HG02852 (cell line): ENCODE measurements at regions not wholly inside any gene's neighbourhood (a gene's known extent, or its start where the extent isn't known, plus 50 kb on each side); places are given as distances from the start of the nearest gene placed in this dataset.
"Not testable (repeated sequence)": the region's sequence is repeated elsewhere in the genome, so short reads cannot be mapped to it uniquely, and the experiment has no call there.

Source experiments
- ATAC-seq: cut with Tn5 transposase; IDR thresholded peaks from one replicate; pipeline ENCODE4 v1.9.1; 2021; ENCODE audit warnings: mild to moderate bottlenecking, moderate library complexity; ENCODE audit not compliant: unreplicated experiment

GRCh38 chr5:99621772-99622681, 693.2 kb upstream of the CHD1 start:
- no peak for ATAC-seq

- no peak for ATAC-seq
Observed at GRCh38 chr5:99617335-99617734, 688.5 kb upstream of the CHD1 start.

GRCh38 chr5:99614888-99615287, 686.1 kb upstream of the CHD1 start:
- ATAC-seq, result no peak

- ATAC-seq, result no peak
Observed at GRCh38 chr5:99607124-99607523, 678.3 kb upstream of the CHD1 start.

GRCh38 chr5:99605904-99606303, 677.1 kb upstream of the CHD1 start:
- no peak for ATAC-seq

GRCh38 chr5:99600952-99601351, 672.1 kb upstream of the CHD1 start:
- ATAC-seq, result no peak

GRCh38 chr5:99590806-99591205, 662.0 kb upstream of the CHD1 start:
- ATAC-seq, result no peak

- ATAC-seq, result no peak
Observed at GRCh38 chr5:99589424-99589823, 660.6 kb upstream of the CHD1 start.

GRCh38 chr5:99587983-99588382, 659.2 kb upstream of the CHD1 start:
- ATAC-seq, result no peak

GRCh38 chr5:99586878-99587277, 658.1 kb upstream of the CHD1 start:
- ATAC-seq, result no peak

- not testable (repeated sequence) for ATAC-seq
Observed at GRCh38 chr5:99581204-99581603, 652.4 kb upstream of the CHD1 start.

- ATAC-seq, result not testable (repeated sequence)
Observed at GRCh38 chr5:99562937-99563627, 634.3 kb upstream of the CHD1 start.

GRCh38 chr5:99553211-99553810, 624.5 kb upstream of the CHD1 start:
- ATAC-seq, result no peak

- no peak for ATAC-seq
Observed at GRCh38 chr5:99544356-99544755, 615.5 kb upstream of the CHD1 start.

- no peak for ATAC-seq
Observed at GRCh38 chr5:99543841-99544240, 615.0 kb upstream of the CHD1 start.

- ATAC-seq, result not testable (repeated sequence)
Observed at GRCh38 chr5:99534241-99534640, 605.4 kb upstream of the CHD1 start.

GRCh38 chr5:99521666-99522065, 592.9 kb upstream of the CHD1 start:
- not testable (repeated sequence) for ATAC-seq

GRCh38 chr5:99515864-99516490, 587.2 kb upstream of the CHD1 start:
- not testable (repeated sequence) for ATAC-seq

GRCh38 chr5:99510237-99510866, 581.5 kb upstream of the CHD1 start:
- not testable (repeated sequence) for ATAC-seq

GRCh38 chr5:99509064-99509463, 580.3 kb upstream of the CHD1 start:
- ATAC-seq, result not testable (repeated sequence)

GRCh38 chr5:99495456-99495855, 566.6 kb upstream of the CHD1 start:
- ATAC-seq, result not testable (repeated sequence)
